Chondrocyte (in vitro differentiated cells): ENCODE measurements at regions not wholly inside any gene's neighbourhood (a gene's known extent, or its start where the extent isn't known, plus 50 kb on each side); places are given as distances from the start of the nearest gene placed in this dataset.

Experiments
- DNase-seq: peaks from one replicate; pipeline ENCODE4 v3.0.0; 2021; ENCODE audit warnings: mixed read lengths, low spot score
- H3K27ac Mint-ChIP-seq: one replicate; pipeline ENCODE4 v1.8.0; 2021; ENCODE audit warnings: mild to moderate bottlenecking, moderate library complexity, mixed read lengths; ENCODE audit not compliant: unreplicated experiment
- H3K27me3 Mint-ChIP-seq: 2 replicates; pipeline ENCODE4 v1.8.0; 2021; ENCODE audit warnings: low read depth, mixed read lengths
- H3K36me3 Mint-ChIP-seq: 2 replicates; pipeline ENCODE4 v1.8.0; 2021; ENCODE audit warnings: low read depth, mixed read lengths
- H3K4me1 Mint-ChIP-seq: 2 replicates; pipeline ENCODE4 v1.8.0; 2021; ENCODE audit warnings: low read depth, mild to moderate bottlenecking, mixed read lengths
- H3K4me3 Mint-ChIP-seq: one replicate; pipeline ENCODE4 v1.8.0; 2021; ENCODE audit warnings: mild to moderate bottlenecking, moderate library complexity, mixed read lengths; ENCODE audit not compliant: unreplicated experiment
- H3K9me3 Mint-ChIP-seq: 2 replicates; pipeline ENCODE4 v1.8.0; 2021; ENCODE audit warnings: low read depth, mixed read lengths
- TF ChIP-seq, protein P1 (sequence below): fragments of 200-600 bp; sonication (generic); IDR thresholded peaks from 2 replicates; pipeline ENCODE4 v1.5.0; 2021; ENCODE audit warnings: antibody characterized with exemption, mild to moderate bottlenecking, moderate library complexity

DNA sequence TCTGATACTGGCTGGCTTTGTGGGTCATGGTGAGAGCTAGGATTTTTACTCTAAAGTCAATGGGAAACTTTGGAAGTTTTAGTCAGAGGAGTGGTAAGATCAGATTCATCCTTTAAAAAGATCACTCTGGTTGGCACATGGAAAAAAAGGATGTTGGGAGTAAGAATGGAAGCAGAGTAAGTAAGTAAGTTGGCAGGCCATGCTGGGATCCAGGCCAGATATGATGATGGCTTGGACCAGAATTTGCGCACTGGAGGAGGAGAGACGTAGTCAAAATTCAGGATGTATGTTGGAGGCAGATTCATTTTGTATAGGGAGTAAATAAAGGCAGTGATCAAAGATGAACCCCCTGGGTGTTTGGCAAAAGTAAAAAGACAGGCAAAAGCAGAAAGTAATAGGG is 283.3 kb upstream of the THSD7B start:
- no peak for DNase-seq
- no peaks in the 10 kb centered on the region for H3K27me3 Mint-ChIP-seq

DNA sequence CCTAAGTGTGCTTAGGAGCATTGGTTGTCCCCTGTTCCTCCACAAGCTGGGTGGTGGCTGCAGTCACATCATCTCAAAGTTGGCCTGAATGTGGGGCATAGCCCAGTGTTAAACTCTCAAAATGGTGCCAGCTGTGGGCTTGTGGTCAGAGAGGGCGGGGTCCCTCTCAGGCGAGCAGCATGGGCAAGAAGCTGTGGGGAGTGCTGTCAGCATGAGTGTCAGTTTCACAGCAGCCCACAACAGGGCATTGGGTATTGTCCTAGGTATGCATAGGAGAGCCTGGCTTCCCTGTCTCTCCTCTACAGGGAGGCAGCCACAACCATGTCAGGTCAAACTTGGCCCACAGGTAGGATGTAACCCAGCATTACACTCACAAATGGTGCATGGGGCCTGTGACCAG is 285.6 kb upstream of the THSD7B start:
- H3K27ac Mint-ChIP-seq, result no peak overlapping the region
- TF ChIP-seq, protein P1, sequence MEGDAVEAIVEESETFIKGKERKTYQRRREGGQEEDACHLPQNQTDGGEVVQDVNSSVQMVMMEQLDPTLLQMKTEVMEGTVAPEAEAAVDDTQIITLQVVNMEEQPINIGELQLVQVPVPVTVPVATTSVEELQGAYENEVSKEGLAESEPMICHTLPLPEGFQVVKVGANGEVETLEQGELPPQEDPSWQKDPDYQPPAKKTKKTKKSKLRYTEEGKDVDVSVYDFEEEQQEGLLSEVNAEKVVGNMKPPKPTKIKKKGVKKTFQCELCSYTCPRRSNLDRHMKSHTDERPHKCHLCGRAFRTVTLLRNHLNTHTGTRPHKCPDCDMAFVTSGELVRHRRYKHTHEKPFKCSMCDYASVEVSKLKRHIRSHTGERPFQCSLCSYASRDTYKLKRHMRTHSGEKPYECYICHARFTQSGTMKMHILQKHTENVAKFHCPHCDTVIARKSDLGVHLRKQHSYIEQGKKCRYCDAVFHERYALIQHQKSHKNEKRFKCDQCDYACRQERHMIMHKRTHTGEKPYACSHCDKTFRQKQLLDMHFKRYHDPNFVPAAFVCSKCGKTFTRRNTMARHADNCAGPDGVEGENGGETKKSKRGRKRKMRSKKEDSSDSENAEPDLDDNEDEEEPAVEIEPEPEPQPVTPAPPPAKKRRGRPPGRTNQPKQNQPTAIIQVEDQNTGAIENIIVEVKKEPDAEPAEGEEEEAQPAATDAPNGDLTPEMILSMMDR, result no peak
- no peaks in the 10 kb centered on the region for H3K36me3 Mint-ChIP-seq
- no peaks in the 10 kb centered on the region for H3K4me1 Mint-ChIP-seq
- peaks cover 17% of the 10 kb centered on the region for H3K9me3 Mint-ChIP-seq
- no peak for DNase-seq
- no peak overlapping the region for H3K4me3 Mint-ChIP-seq
- H3K27me3 Mint-ChIP-seq, result no peaks in the 10 kb centered on the region

More for the DNA sequence above, 283.3 kb upstream of the THSD7B start:
- H3K9me3 Mint-ChIP-seq, result peaks cover 15% of the 10 kb centered on the region
- H3K36me3 Mint-ChIP-seq, result no peaks in the 10 kb centered on the region
- H3K4me3 Mint-ChIP-seq, result no peak overlapping the region
- no peaks in the 10 kb centered on the region for H3K4me1 Mint-ChIP-seq
- TF ChIP-seq, protein P1, result no peak
- no peak overlapping the region for H3K27ac Mint-ChIP-seq

DNA sequence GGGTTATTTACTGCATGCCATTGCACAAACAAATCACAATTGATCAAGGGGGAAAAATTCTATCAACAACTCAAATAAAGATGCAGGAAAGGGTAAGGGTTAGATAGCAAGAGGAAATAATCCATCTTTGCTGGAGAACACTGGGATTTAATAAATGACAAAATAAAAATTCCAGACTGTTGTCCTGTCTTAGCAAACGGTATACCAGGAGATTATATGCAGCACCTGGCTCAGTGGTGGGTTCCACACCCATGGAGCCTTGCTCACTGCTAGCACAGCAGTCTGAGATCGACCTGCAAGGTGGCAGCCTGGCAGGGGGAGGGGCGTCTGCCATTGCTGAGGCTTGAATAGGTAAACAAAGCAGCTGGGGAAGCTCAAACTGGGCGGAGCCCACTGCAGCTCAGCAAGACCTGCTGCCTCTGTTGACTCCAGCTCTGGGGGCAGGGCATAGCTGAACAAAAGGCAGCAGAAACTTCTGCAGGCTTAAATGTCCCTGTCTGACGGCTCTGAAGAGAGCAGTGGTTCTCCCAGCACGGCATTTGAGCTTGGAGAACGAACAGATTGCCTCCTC is 296.5 kb upstream of the THSD7B start:
- H3K4me1 Mint-ChIP-seq, result no peaks in the 10 kb centered on the region
- peaks cover 1% of the 10 kb centered on the region for H3K27me3 Mint-ChIP-seq
- no peak overlapping the region for H3K4me3 Mint-ChIP-seq
- TF ChIP-seq, protein P1, result no peak
- no peaks in the 10 kb centered on the region for H3K36me3 Mint-ChIP-seq
- H3K9me3 Mint-ChIP-seq, result peaks cover 21% of the 10 kb centered on the region
- peak; percentile 48 for DNase-seq
- no peak overlapping the region for H3K27ac Mint-ChIP-seq

DNA sequence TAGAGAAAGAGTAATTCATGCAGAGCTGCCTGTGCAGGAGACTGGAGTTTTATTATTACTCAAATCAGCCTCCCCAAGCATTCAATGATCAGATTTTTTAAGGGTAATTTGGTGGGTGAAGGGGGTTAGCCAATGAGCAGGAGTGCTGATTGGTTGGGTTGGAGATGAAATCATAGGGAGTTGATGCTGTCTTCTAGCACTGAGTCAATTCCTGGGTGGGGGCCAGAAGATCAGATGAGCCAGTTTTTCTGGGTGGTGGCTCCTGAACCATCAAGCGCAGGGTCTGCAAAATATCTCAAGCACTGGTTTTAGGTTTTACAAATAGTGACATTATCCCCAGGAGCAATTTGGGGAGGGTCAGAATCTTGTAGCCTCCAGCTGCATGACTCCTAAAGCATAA is 312.8 kb upstream of the THSD7B start:
- DNase-seq, result no peak
- TF ChIP-seq, protein P1, result no peak
- H3K36me3 Mint-ChIP-seq, result no peaks in the 10 kb centered on the region
- peaks cover 9% of the 10 kb centered on the region for H3K27me3 Mint-ChIP-seq
- no peaks in the 10 kb centered on the region for H3K4me1 Mint-ChIP-seq
- no peak overlapping the region for H3K27ac Mint-ChIP-seq
- H3K9me3 Mint-ChIP-seq, result no peaks in the 10 kb centered on the region
- no peak overlapping the region for H3K4me3 Mint-ChIP-seq

DNA sequence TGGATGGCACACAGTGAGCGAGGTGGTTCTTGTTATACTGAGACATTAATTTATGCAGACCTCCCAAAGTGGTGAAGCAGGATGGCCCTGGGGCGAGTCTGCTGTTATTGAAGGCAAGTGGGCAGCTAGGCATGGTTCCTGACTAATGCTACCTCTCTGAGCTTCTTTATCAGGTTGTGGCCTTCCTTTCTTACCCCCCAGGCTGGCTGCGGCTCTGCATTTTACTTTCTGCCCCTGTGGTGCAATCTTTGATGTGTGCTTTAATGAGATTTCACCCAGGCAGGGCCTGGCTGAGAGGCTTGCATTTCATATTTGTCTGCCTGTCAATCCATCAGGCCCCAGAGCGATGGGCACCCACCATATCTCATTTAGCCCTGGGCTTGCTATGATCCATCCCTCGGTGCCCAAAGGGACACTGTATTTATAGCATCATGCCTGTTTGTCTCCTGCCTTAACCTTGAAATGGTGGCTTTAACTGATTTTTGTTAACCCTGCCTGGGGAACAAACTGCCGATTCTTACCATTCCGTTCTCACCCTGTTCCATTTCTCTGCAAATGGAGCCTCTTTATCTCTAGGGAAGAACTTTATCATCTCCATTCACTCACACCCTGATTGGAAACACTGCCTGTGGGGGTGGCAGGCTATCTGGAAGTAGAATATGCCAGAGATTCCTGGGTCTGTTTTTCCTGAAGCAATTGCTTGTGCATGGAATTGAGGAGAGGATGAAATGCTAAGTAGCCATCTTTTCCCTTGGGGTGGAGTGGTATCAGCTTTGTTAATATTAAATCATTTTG is 316.2 kb upstream of the THSD7B start:
- TF ChIP-seq, protein P1, result no peak
- no peaks in the 10 kb centered on the region for H3K36me3 Mint-ChIP-seq
- H3K27me3 Mint-ChIP-seq, result peaks cover 12% of the 10 kb centered on the region
- H3K4me1 Mint-ChIP-seq, result no peaks in the 10 kb centered on the region
- H3K9me3 Mint-ChIP-seq, result no peaks in the 10 kb centered on the region
- DNase-seq, result no peak
- H3K27ac Mint-ChIP-seq, result no peak overlapping the region
- H3K4me3 Mint-ChIP-seq, result no peak overlapping the region
